IMR-90 (cell line): ENCODE measurements at regions not wholly inside any gene's neighbourhood (a gene's known extent, or its start where the extent isn't known, plus 50 kb on each side); places are given as distances from the start of the nearest gene placed in this dataset.

Experiments used
- ATAC-seq: fragments of 200-7000 bp; cut with Tn5 transposase; 2 replicates; pipeline ENCODE4 v1.9.1; 2020; ENCODE audit warnings: low read depth, mild to moderate bottlenecking, moderate library complexity
- BruUV-seq: library from RNA; stranded (reverse); fragments of 400-500 nt; replicated peaks from 2 replicates; lab custom pipeline; 2021; lab: Mats Ljungman, UMichigan
- CTCF ChIA-PET: fragments of 300-600 bp; formaldehyde crosslinking; extraction: SDS; loops from one replicate; lab custom pipeline; 2021; ENCODE audit warnings: antibody characterized with exemption; lab: Yijun Ruan, JAX
- POLR2A ChIA-PET: fragments of 300-600 bp; sonication (Branson Sonifier 250); formaldehyde crosslinking; loops from one replicate; lab custom pipeline; 2022; ENCODE audit warnings: antibody characterized with exemption; ENCODE audit not compliant: unreplicated experiment; lab: Charles Lee
- DNase-seq: peaks from one replicate; pipeline ENCODE4 v3.0.0; 2013
- H2AFZ ChIP-seq: replicated peaks from 2 replicates; pipeline ENCODE3; 2013; ENCODE audit warnings: low read length, mild to moderate bottlenecking; ENCODE audit not compliant: poor library complexity
- H2AK5ac ChIP-seq: 2 replicates; pipeline ENCODE4 v1.6.1; 2013; ENCODE audit warnings: low read depth, low read length, inconsistent platforms
- H2AK9ac ChIP-seq: replicated peaks from 2 replicates; pipeline ENCODE3; 2013; ENCODE audit warnings: mild to moderate bottlenecking, low read depth, low read length, moderate library complexity; ENCODE audit not compliant: poor library complexity
- H2BK120ac ChIP-seq: 2 replicates; pipeline ENCODE4 v1.6.1; 2013; ENCODE audit warnings: low read depth, low read length, inconsistent platforms
- H2BK15ac ChIP-seq: 3 replicates; pipeline ENCODE4 v1.6.1; 2013; ENCODE audit warnings: low read depth, low read length, inconsistent platforms
- H2BK20ac ChIP-seq: 2 replicates; pipeline ENCODE4 v1.6.1; 2013; ENCODE audit warnings: low read depth, mild to moderate bottlenecking, inconsistent platforms, low read length, moderate library complexity
- H2BK5ac ChIP-seq: 2 replicates; pipeline ENCODE4 v1.6.1; 2013; ENCODE audit warnings: mild to moderate bottlenecking, low read depth, low read length, inconsistent platforms; ENCODE audit not compliant: poor library complexity, severe bottlenecking
- H3K14ac ChIP-seq: replicated peaks from 2 replicates; pipeline ENCODE4 v1.6.1; 2013; ENCODE audit warnings: low read depth, low read length, inconsistent platforms
- H3K18ac ChIP-seq: 2 replicates; pipeline ENCODE4 v1.6.1; 2013; ENCODE audit warnings: low read depth, low read length, control low read depth
- H3K23ac ChIP-seq: 2 replicates; pipeline ENCODE4 v1.6.1; 2013; ENCODE audit warnings: low read depth, low read length, inconsistent platforms
- H3K27ac ChIP-seq: 2 replicates; pipeline ENCODE4 v1.5.1; 2013; ENCODE audit warnings: mild to moderate bottlenecking, control low read depth, low read length; ENCODE audit not compliant: insufficient read depth
- H3K27me3 ChIP-seq: 2 replicates; pipeline ENCODE4 v1.6.1; 2013; ENCODE audit warnings: low read length; ENCODE audit not compliant: control insufficient read depth, insufficient read depth
- H3K36me3 ChIP-seq: 2 replicates; pipeline ENCODE4 v1.6.1; 2013; ENCODE audit warnings: low read length, mixed read lengths; ENCODE audit not compliant: control insufficient read depth, insufficient read depth
- H3K4ac ChIP-seq: 2 replicates; pipeline ENCODE4 v1.6.1; 2013; ENCODE audit warnings: low read depth, low read length, inconsistent platforms
- H3K4me1 ChIP-seq: 2 replicates; pipeline ENCODE4 v1.6.1; 2013; ENCODE audit warnings: low read length, mixed read lengths; ENCODE audit not compliant: control insufficient read depth, insufficient read depth
- H3K4me2 ChIP-seq: 2 replicates; pipeline ENCODE4 v1.6.1; 2013; ENCODE audit warnings: low read depth, mild to moderate bottlenecking, control low read depth, low read length, moderate library complexity
- H3K4me3 ChIP-seq: 2 replicates; pipeline ENCODE4 v1.5.1; 2013; ENCODE audit warnings: low read depth, mild to moderate bottlenecking, control low read depth, low read length, moderate library complexity; ENCODE audit not compliant: insufficient read depth
- H3K56ac ChIP-seq: 2 replicates; pipeline ENCODE4 v1.6.1; 2013; ENCODE audit warnings: low read length, inconsistent platforms; ENCODE audit not compliant: insufficient read depth; ENCODE audit errors: extremely low read depth
- H3K79me1 ChIP-seq, 2 experiments: 2 replicates each; pipeline ENCODE4 v1.6.1; 2013; ENCODE audit warnings: low read length in 2 of 2, inconsistent platforms in 1 of 2, low read depth in 1 of 2
- H3K9ac ChIP-seq: 2 replicates; pipeline ENCODE4 v1.6.1; 2013; ENCODE audit warnings: low read depth, low read length, control low read depth
- H3K9me1 ChIP-seq: 2 replicates; pipeline ENCODE4 v1.6.1; 2013; ENCODE audit warnings: low read length, inconsistent platforms; ENCODE audit not compliant: insufficient read depth
- H3K9me3 ChIP-seq: 2 replicates; pipeline ENCODE4 v1.6.1; 2013; ENCODE audit warnings: low read length; ENCODE audit not compliant: control insufficient read depth, insufficient read depth
- H4K20me1 ChIP-seq: 2 replicates; pipeline ENCODE4 v1.6.1; 2013; ENCODE audit warnings: low read length, inconsistent platforms; ENCODE audit not compliant: insufficient read depth
- H4K5ac ChIP-seq: 2 replicates; pipeline ENCODE4 v1.6.1; 2013; ENCODE audit warnings: mild to moderate bottlenecking, low read depth, low read length, control low read depth
- H4K8ac ChIP-seq, 2 experiments: 2 replicates each; pipeline ENCODE4 v1.6.1; 2013; ENCODE audit warnings: low read depth in 2 of 2, low read length in 2 of 2, control low read depth in 1 of 2, inconsistent platforms in 1 of 2
- H4K91ac ChIP-seq: 2 replicates; pipeline ENCODE4 v1.6.1; 2013; ENCODE audit warnings: low read depth, low read length, inconsistent platforms; ENCODE audit not compliant: insufficient read depth
- CEBPB ChIP-seq: IDR thresholded peaks from 2 replicates; pipeline ENCODE4 v1.6.1; 2012; ENCODE audit warnings: low read depth, low read length, improper control_type of control experiment
- FOS ChIP-seq: fragments of 150-350 bp; IDR thresholded peaks from 2 replicates; pipeline ENCODE4 v1.6.1; 2016; ENCODE audit warnings: low read depth, low read length
- RCOR1 ChIP-seq: IDR thresholded peaks from 2 replicates; pipeline ENCODE4 v1.6.1; 2012; ENCODE audit warnings: mild to moderate bottlenecking, low read length, improper control_type of control experiment; ENCODE audit not compliant: insufficient replicate concordance
- SMC3 ChIP-seq: fragments of 150-350 bp; IDR thresholded peaks from 2 replicates; pipeline ENCODE4 v1.6.1; 2016; ENCODE audit warnings: low read depth, mild to moderate bottlenecking, antibody characterized with exemption, low read length, moderate library complexity
- WGBS, 2 experiments: methylation state at CpG; one replicate each; pipeline versions ENCODE4 v1.1.5 to v1.1.7; 2013; ENCODE audit warnings: missing lambda C conversion rate in 2 of 2; ENCODE audit not compliant: insufficient read length in 1 of 2; ENCODE audit errors: extremely low coverage in 2 of 2; 5-methylcytosine and 5-hydroxymethylcytosine counted together
- dilution Hi-C: fragments of 300-500 bp; cut with HindIII; formaldehyde crosslinking; loops from one replicate; pipeline ENCODE4 v1.14.3; 2018; ENCODE audit warnings: low sequenced_read_pairs; ENCODE audit not compliant: unreplicated experiment
- in situ Hi-C: fragments of 300-500 bp; cut with MboI; formaldehyde crosslinking; loops from 3 replicates; pipeline ENCODE4 v1.14.3; 2019; ENCODE audit warnings: low sequenced_read_pairs, inconsistent platforms, mixed read lengths
- intact Hi-C: fragments of 100-400 bp; cut with micrococcal nuclease; formaldehyde crosslinking; loops from 2 replicates; pipeline ENCODE4 v1.10.0; 2022
- TF ChIP-seq, protein P1 (sequence below): conservative IDR thresholded peaks from 2 replicates; pipeline ENCODE4 v1.5.1; 2012; ENCODE audit warnings: mild to moderate bottlenecking, low read depth, low read length, improper control_type of control experiment

DNA sequence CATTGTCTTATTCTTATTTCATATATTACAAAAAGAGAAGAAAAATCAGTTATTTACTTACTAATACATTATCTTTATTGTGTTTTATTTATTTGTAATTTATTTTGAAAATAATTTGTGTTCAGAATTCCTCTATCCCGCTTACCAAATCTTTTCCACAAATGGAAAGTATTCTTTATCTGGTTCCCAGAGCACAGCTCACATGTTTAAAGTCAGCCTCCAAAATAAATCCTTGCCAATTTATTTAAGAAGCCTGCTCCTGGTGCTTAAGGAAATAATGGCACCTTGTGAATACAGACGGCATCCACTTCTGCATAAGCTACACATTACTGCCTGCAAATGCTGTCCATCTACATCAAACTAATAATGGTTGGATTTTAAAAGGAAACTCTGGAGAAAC lies 435.4 kb downstream of the MTRR start:
- Histone ChIP-seq H2AK9ac (no peak overlapping the region), H2BK15ac (no peak overlapping the region), H3K27ac (no peak overlapping the region), H3K9me1 (no peaks in the 10 kb centered on the region), H2BK20ac (no peak overlapping the region), H2AFZ (no peak overlapping the region), H2AK5ac (no peak overlapping the region), H4K20me1 (no peaks in the 10 kb centered on the region), H3K79me1 (no peaks in the 10 kb centered on the region), H3K4ac (no peak overlapping the region), H3K4me2 (no peak overlapping the region), H3K27me3 (no peaks in the 10 kb centered on the region), H3K18ac (no peak overlapping the region), H2BK120ac (no peak overlapping the region), H4K5ac (no peak overlapping the region), H4K91ac (no peak overlapping the region), H3K56ac (no peak overlapping the region), H3K36me3 (no peaks in the 10 kb centered on the region), H2BK5ac (no peak overlapping the region), H3K14ac (no peak overlapping the region), H3K23ac (no peak overlapping the region), H3K4me1 (no peaks in the 10 kb centered on the region), H3K9ac (no peak overlapping the region), H3K4me3 (no peak overlapping the region), H3K9me3 (no peaks in the 10 kb centered on the region), H4K8ac (no peak overlapping the region)
- WGBS, 2 experiments, result no CpG with 5 or more reads among the region's 2 CpGs
- ChIA-PET CTCF (no interaction called here), POLR2A (no interaction called here)
- ATAC-seq, result no peak
- in situ Hi-C loops (no loop called here), dilution Hi-C loops (no loop called here), intact Hi-C loops (no loop called here)
- no TSS peak for BruUV-seq
- TF ChIP-seq CEBPB, result no peak
- no peak for TF ChIP-seq SMC3
- no peak for TF ChIP-seq FOS
- TF ChIP-seq, protein P1, sequence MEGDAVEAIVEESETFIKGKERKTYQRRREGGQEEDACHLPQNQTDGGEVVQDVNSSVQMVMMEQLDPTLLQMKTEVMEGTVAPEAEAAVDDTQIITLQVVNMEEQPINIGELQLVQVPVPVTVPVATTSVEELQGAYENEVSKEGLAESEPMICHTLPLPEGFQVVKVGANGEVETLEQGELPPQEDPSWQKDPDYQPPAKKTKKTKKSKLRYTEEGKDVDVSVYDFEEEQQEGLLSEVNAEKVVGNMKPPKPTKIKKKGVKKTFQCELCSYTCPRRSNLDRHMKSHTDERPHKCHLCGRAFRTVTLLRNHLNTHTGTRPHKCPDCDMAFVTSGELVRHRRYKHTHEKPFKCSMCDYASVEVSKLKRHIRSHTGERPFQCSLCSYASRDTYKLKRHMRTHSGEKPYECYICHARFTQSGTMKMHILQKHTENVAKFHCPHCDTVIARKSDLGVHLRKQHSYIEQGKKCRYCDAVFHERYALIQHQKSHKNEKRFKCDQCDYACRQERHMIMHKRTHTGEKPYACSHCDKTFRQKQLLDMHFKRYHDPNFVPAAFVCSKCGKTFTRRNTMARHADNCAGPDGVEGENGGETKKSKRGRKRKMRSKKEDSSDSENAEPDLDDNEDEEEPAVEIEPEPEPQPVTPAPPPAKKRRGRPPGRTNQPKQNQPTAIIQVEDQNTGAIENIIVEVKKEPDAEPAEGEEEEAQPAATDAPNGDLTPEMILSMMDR, result no peak
- no peak for TF ChIP-seq RCOR1
- DNase-seq, result no peak
